Astrocyte (in vitro differentiated cells and primary cell): ENCODE measurements at regions not wholly inside any gene's neighbourhood (a gene's known extent, or its start where the extent isn't known, plus 50 kb on each side); places are given as distances from the start of the nearest gene placed in this dataset.

ENCODE experiments used
- DNase-seq: peaks from one replicate; pipeline ENCODE4 v3.0.0-alpha.2; 2010; ENCODE audit warnings: low read depth
- FAIRE-seq: peaks from 2 replicates; lab custom pipeline; 2011; peaks lifted over from hg19 to GRCh38; lab: Jason Lieb, UNC
- H2AFZ ChIP-seq: 2 replicates; pipeline ENCODE4 v1.6.0; 2012; ENCODE audit warnings: low read depth, low read length, inconsistent platforms
- H3K27ac ChIP-seq: 2 replicates; pipeline ENCODE4 v1.5.1; 2011; ENCODE audit warnings: low read depth, low read length, inconsistent platforms
- H3K27me3 ChIP-seq: 2 replicates; pipeline ENCODE4 v1.6.0; 2011; ENCODE audit warnings: low read length, inconsistent platforms; ENCODE audit not compliant: insufficient read depth
- H3K36me3 ChIP-seq: 2 replicates; pipeline ENCODE4 v1.5.1; 2011; ENCODE audit warnings: low read length, inconsistent platforms; ENCODE audit not compliant: insufficient read depth
- H3K4me1 ChIP-seq: 2 replicates; pipeline ENCODE4 v1.5.1; 2011; ENCODE audit warnings: low read length, inconsistent platforms; ENCODE audit not compliant: insufficient read depth
- H3K4me2 ChIP-seq: 2 replicates; pipeline ENCODE4 v1.6.0; 2012; ENCODE audit warnings: low read length, inconsistent platforms
- H3K4me3 ChIP-seq: 2 replicates; pipeline ENCODE4 v1.5.1; 2011; ENCODE audit warnings: low read depth, mild to moderate bottlenecking, low read length, inconsistent platforms; ENCODE audit not compliant: insufficient read depth
- H3K79me2 ChIP-seq: 2 replicates; pipeline ENCODE4 v1.6.0; 2012; ENCODE audit warnings: mild to moderate bottlenecking, low read length, inconsistent platforms; ENCODE audit not compliant: insufficient read depth
- H3K9ac ChIP-seq: 2 replicates; pipeline ENCODE4 v1.6.0; 2012; ENCODE audit warnings: mild to moderate bottlenecking, low read length, inconsistent platforms
- H3K9me3 ChIP-seq: 2 replicates; pipeline ENCODE4 v1.5.1; 2012; ENCODE audit warnings: low read depth, mild to moderate bottlenecking, low read length, inconsistent platforms; ENCODE audit not compliant: insufficient read depth
- H4K20me1 ChIP-seq: 2 replicates; pipeline ENCODE4 v1.6.0; 2012; ENCODE audit warnings: low read length, inconsistent platforms; ENCODE audit not compliant: insufficient read depth
- H3K27ac Mint-ChIP-seq: one replicate; pipeline ENCODE4 v1.8.0; 2021; ENCODE audit warnings: mild to moderate bottlenecking, mixed read lengths; ENCODE audit not compliant: unreplicated experiment
- H3K27me3 Mint-ChIP-seq: one replicate; pipeline ENCODE4 v1.8.0; 2021; ENCODE audit warnings: low read depth, mixed read lengths; ENCODE audit not compliant: unreplicated experiment
- H3K36me3 Mint-ChIP-seq: one replicate; pipeline ENCODE4 v1.8.0; 2021; ENCODE audit warnings: low read depth, mixed read lengths; ENCODE audit not compliant: unreplicated experiment
- H3K4me1 Mint-ChIP-seq: one replicate; pipeline ENCODE4 v1.8.0; 2021; ENCODE audit warnings: low read depth, mixed read lengths; ENCODE audit not compliant: unreplicated experiment
- H3K4me3 Mint-ChIP-seq: one replicate; pipeline ENCODE4 v1.8.0; 2021; ENCODE audit warnings: mild to moderate bottlenecking, moderate library complexity, mixed read lengths; ENCODE audit not compliant: unreplicated experiment
- H3K9me3 Mint-ChIP-seq: one replicate; pipeline ENCODE4 v1.8.0; 2021; ENCODE audit warnings: mild to moderate bottlenecking, mixed read lengths; ENCODE audit not compliant: unreplicated experiment
- EZH2 ChIP-seq: IDR thresholded peaks from 2 replicates; pipeline ENCODE4 v1.6.1; 2012; ENCODE audit warnings: mild to moderate bottlenecking, low read length, inconsistent platforms; ENCODE audit not compliant: insufficient read depth
- TF ChIP-seq, protein P1 (sequence below): IDR thresholded peaks from 2 replicates; pipeline ENCODE4 v1.5.1; 2011; ENCODE audit warnings: low read depth, mild to moderate bottlenecking, inconsistent platforms, low read length, moderate library complexity; ENCODE audit not compliant: insufficient read depth

DNA sequence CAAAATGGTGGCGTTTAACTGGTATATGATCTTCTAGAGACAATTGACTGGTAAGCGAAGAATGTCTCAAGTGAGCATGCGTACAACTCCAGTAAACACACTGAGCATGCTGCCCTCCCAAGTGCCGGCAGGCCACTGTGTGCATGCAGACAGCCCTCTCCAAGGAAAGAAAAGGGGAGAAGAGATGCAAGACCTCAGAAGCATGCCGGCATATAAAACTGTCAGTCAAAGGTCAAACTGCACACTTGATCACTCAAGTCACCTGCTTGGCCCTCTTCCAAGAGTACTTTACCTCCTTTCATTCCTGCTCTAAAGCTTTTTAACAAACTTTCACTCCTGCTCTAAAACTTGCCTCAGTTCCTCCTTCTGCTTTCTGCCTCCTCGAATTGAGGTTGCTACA is 910.2 kb downstream of the TAF11L14 start:
- no peaks in the 10 kb centered on the region for H3K27me3 ChIP-seq
- H3K27ac ChIP-seq, result no peak overlapping the region
- H3K9me3 ChIP-seq, result no peaks in the 10 kb centered on the region
- FAIRE-seq (no peak), DNase-seq (no peak)
- Mint-ChIP-seq H3K9me3 (peaks cover 2% of the 10 kb centered on the region), H3K27ac (no peak overlapping the region), H3K4me1 (no peaks in the 10 kb centered on the region), H3K27me3 (no peaks in the 10 kb centered on the region), H3K36me3 (no peaks in the 10 kb centered on the region), H3K4me3 (no peak overlapping the region)
- H3K4me1 ChIP-seq, result no peaks in the 10 kb centered on the region
- no peaks in the 10 kb centered on the region for H3K36me3 ChIP-seq
- H3K4me2 ChIP-seq, result no peak overlapping the region
- no peak for TF ChIP-seq EZH2
- TF ChIP-seq, protein P1, sequence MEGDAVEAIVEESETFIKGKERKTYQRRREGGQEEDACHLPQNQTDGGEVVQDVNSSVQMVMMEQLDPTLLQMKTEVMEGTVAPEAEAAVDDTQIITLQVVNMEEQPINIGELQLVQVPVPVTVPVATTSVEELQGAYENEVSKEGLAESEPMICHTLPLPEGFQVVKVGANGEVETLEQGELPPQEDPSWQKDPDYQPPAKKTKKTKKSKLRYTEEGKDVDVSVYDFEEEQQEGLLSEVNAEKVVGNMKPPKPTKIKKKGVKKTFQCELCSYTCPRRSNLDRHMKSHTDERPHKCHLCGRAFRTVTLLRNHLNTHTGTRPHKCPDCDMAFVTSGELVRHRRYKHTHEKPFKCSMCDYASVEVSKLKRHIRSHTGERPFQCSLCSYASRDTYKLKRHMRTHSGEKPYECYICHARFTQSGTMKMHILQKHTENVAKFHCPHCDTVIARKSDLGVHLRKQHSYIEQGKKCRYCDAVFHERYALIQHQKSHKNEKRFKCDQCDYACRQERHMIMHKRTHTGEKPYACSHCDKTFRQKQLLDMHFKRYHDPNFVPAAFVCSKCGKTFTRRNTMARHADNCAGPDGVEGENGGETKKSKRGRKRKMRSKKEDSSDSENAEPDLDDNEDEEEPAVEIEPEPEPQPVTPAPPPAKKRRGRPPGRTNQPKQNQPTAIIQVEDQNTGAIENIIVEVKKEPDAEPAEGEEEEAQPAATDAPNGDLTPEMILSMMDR, result no peak
- H3K79me2 ChIP-seq, result no peaks in the 10 kb centered on the region
- H2AFZ ChIP-seq, result no peak overlapping the region
- H4K20me1 ChIP-seq, result no peaks in the 10 kb centered on the region
- no peak overlapping the region for H3K4me3 ChIP-seq
- no peak overlapping the region for H3K9ac ChIP-seq

DNA sequence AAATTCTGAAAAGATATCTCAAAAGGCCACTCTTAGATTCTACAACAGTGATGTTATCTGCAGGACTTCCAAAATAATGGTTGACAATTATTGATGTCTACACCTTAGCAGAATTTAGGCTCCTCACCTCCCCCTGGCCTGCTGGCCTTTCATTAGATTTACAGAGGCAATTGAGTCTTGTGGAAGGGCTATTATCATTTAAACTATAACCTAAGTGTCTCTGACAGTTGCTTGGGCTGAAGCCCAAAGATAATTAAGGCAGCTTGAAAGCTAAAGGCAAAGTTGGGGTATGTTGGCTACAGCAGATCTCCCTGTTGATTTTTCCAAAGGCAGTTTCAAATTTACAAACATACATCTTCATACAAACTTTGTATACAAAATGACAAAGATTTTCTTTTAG is 912.3 kb downstream of the TAF11L14 start:
- DNase-seq (no peak), FAIRE-seq (no peak)
- Histone ChIP-seq H2AFZ (no peak overlapping the region), H3K27me3 (no peaks in the 10 kb centered on the region), H4K20me1 (no peaks in the 10 kb centered on the region), H3K4me2 (no peak overlapping the region), H3K4me3 (no peak overlapping the region), H3K79me2 (no peaks in the 10 kb centered on the region), H3K36me3 (no peaks in the 10 kb centered on the region), H3K4me1 (no peaks in the 10 kb centered on the region), H3K9ac (no peak overlapping the region), H3K9me3 (no peaks in the 10 kb centered on the region), H3K27ac (no peak overlapping the region)
- H3K4me1 Mint-ChIP-seq, result no peaks in the 10 kb centered on the region
- no peak overlapping the region for H3K4me3 Mint-ChIP-seq
- H3K27me3 Mint-ChIP-seq, result no peaks in the 10 kb centered on the region
- H3K27ac Mint-ChIP-seq, result no peak overlapping the region
- no peaks in the 10 kb centered on the region for H3K36me3 Mint-ChIP-seq
- TF ChIP-seq, protein P1, result no peak
- TF ChIP-seq EZH2, result no peak
- H3K9me3 Mint-ChIP-seq, result peaks cover 2% of the 10 kb centered on the region

GRCh38 chr5:18551716-18552115 is 917.5 kb downstream of the TAF11L14 start:
- FAIRE-seq (no peak), DNase-seq (no peak)
- peaks cover 12% of the 10 kb centered on the region for H3K4me1 Mint-ChIP-seq
- Histone ChIP-seq H4K20me1 (no peaks in the 10 kb centered on the region), H3K9me3 (no peaks in the 10 kb centered on the region), H3K9ac (no peak overlapping the region), H3K36me3 (no peaks in the 10 kb centered on the region), H3K27me3 (no peaks in the 10 kb centered on the region), H3K4me3 (no peak overlapping the region), H3K4me2 (no peak overlapping the region), H3K79me2 (no peaks in the 10 kb centered on the region), H3K4me1 (no peaks in the 10 kb centered on the region), H3K27ac (no peak overlapping the region), H2AFZ (no peak overlapping the region)
- TF ChIP-seq, protein P1, result no peak
- no peak for TF ChIP-seq EZH2
- no peaks in the 10 kb centered on the region for H3K36me3 Mint-ChIP-seq
- H3K27ac Mint-ChIP-seq, result no peak overlapping the region
- H3K9me3 Mint-ChIP-seq, result peaks cover 4% of the 10 kb centered on the region
- H3K27me3 Mint-ChIP-seq, result no peaks in the 10 kb centered on the region
- H3K4me3 Mint-ChIP-seq, result no peak overlapping the region
